CD1c-positive myeloid dendritic cell (primary cell): ENCODE measurements at regions not wholly inside any gene's neighbourhood (a gene's known extent, or its start where the extent isn't known, plus 50 kb on each side); places are given as distances from the start of the nearest gene placed in this dataset.

Source experiments
- DNase-seq: peaks from one replicate; pipeline ENCODE4 v3.0.0-alpha.2; 2016; ENCODE audit errors: extremely low spot score

GRCh38 chr2:120866071-120866470 is 130.4 kb downstream of the GLI2 start:
- no peak for DNase-seq

GRCh38 chr2:120866483-120867140 is 130.9 kb downstream of the GLI2 start:
- DNase-seq: no peak

- DNase-seq: no peak
Measured at GRCh38 chr2:120867290-120868241, 131.9 kb downstream of the GLI2 start.

- DNase-seq: no peak
Measured at GRCh38 chr2:120868366-120868765, 132.7 kb downstream of the GLI2 start.

- DNase-seq: no peak
Measured at GRCh38 chr2:120869036-120869729, 133.5 kb downstream of the GLI2 start.

GRCh38 chr2:120869730-120870466 is 134.2 kb downstream of the GLI2 start:
- DNase-seq: no peak

- no peak for DNase-seq
Measured at GRCh38 chr2:120870467-120870788, 134.8 kb downstream of the GLI2 start.

GRCh38 chr2:120871016-120871635 is 135.5 kb downstream of the GLI2 start:
- no peak for DNase-seq

- DNase-seq: no peak
Measured at GRCh38 chr2:120871881-120872620, 136.4 kb downstream of the GLI2 start.

- no peak for DNase-seq
Measured at GRCh38 chr2:120873958-120874887, 138.6 kb downstream of the GLI2 start.

- no peak for DNase-seq
Measured at GRCh38 chr2:120874888-120875275, 139.2 kb downstream of the GLI2 start.

- no peak for DNase-seq
Measured at GRCh38 chr2:120875431-120875830, 139.8 kb downstream of the GLI2 start.

GRCh38 chr2:120876526-120877280 is 141.0 kb downstream of the GLI2 start:
- DNase-seq: no peak

GRCh38 chr2:120877409-120877808 is 141.7 kb downstream of the GLI2 start:
- DNase-seq: no peak

GRCh38 chr2:120878970-120879369 is 143.3 kb downstream of the GLI2 start:
- no peak for DNase-seq

- DNase-seq: no peak
Measured at GRCh38 chr2:120879431-120880295, 144.0 kb downstream of the GLI2 start.

- no peak for DNase-seq
Measured at GRCh38 chr2:120880381-120880780, 144.7 kb downstream of the GLI2 start.
